Endothelial cell (in vitro differentiated cells): ENCODE measurements at regions not wholly inside any gene's neighbourhood (a gene's known extent, or its start where the extent isn't known, plus 50 kb on each side); places are given as distances from the start of the nearest gene placed in this dataset.

ENCODE experiments used
- DNase-seq: peaks from one replicate; pipeline ENCODE4 v3.0.0; 2021; ENCODE audit warnings: low spot score
- H3K27ac Mint-ChIP-seq: one replicate; pipeline ENCODE4 v1.8.0; 2021; ENCODE audit warnings: mixed read lengths, inconsistent platforms; ENCODE audit not compliant: unreplicated experiment
- H3K27me3 Mint-ChIP-seq: one replicate; pipeline ENCODE4 v1.8.0; 2021; ENCODE audit warnings: mild to moderate bottlenecking, moderate library complexity, mixed read lengths, inconsistent platforms; ENCODE audit not compliant: unreplicated experiment
- H3K36me3 Mint-ChIP-seq: one replicate; pipeline ENCODE4 v1.8.0; 2021; ENCODE audit warnings: mild to moderate bottlenecking, low read depth, mixed read lengths, inconsistent platforms; ENCODE audit not compliant: unreplicated experiment
- H3K4me1 Mint-ChIP-seq: one replicate; pipeline ENCODE4 v1.8.0; 2021; ENCODE audit warnings: mild to moderate bottlenecking, mixed read lengths, inconsistent platforms; ENCODE audit not compliant: unreplicated experiment
- H3K4me3 Mint-ChIP-seq: one replicate; pipeline ENCODE4 v1.8.0; 2021; ENCODE audit warnings: mild to moderate bottlenecking, mixed read lengths, inconsistent platforms; ENCODE audit not compliant: unreplicated experiment
- H3K9me3 Mint-ChIP-seq: one replicate; pipeline ENCODE4 v1.8.0; 2021; ENCODE audit warnings: mixed read lengths, inconsistent platforms; ENCODE audit not compliant: unreplicated experiment
- TF ChIP-seq, protein P1 (sequence below): fragments of 200-600 bp; sonication (generic); IDR thresholded peaks from one replicate; pipeline ENCODE4 v1.5.0; 2021; ENCODE audit warnings: antibody characterized with exemption; ENCODE audit not compliant: unreplicated experiment

GRCh38 chr3:107907996-107908395 is 182.8 kb downstream of the CD47 start:
- Mint-ChIP-seq H3K27me3 (no peaks in the 10 kb centered on the region), H3K4me3 (no peak overlapping the region), H3K9me3 (no peaks in the 10 kb centered on the region), H3K4me1 (peaks cover 19% of the 10 kb centered on the region), H3K36me3 (peaks cover 8% of the 10 kb centered on the region), H3K27ac (no peak overlapping the region)
- no peak for DNase-seq
- TF ChIP-seq, protein P1, sequence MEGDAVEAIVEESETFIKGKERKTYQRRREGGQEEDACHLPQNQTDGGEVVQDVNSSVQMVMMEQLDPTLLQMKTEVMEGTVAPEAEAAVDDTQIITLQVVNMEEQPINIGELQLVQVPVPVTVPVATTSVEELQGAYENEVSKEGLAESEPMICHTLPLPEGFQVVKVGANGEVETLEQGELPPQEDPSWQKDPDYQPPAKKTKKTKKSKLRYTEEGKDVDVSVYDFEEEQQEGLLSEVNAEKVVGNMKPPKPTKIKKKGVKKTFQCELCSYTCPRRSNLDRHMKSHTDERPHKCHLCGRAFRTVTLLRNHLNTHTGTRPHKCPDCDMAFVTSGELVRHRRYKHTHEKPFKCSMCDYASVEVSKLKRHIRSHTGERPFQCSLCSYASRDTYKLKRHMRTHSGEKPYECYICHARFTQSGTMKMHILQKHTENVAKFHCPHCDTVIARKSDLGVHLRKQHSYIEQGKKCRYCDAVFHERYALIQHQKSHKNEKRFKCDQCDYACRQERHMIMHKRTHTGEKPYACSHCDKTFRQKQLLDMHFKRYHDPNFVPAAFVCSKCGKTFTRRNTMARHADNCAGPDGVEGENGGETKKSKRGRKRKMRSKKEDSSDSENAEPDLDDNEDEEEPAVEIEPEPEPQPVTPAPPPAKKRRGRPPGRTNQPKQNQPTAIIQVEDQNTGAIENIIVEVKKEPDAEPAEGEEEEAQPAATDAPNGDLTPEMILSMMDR = no peak

GRCh38 chr3:107904536-107905066 is 186.2 kb downstream of the CD47 start:
- H3K27ac Mint-ChIP-seq = no peak overlapping the region
- no peaks in the 10 kb centered on the region for H3K9me3 Mint-ChIP-seq
- peaks cover 17% of the 10 kb centered on the region for H3K4me1 Mint-ChIP-seq
- peaks cover 8% of the 10 kb centered on the region for H3K36me3 Mint-ChIP-seq
- H3K4me3 Mint-ChIP-seq = no peak overlapping the region
- TF ChIP-seq, protein P1 = no peak
- DNase-seq = no peak
- H3K27me3 Mint-ChIP-seq = no peaks in the 10 kb centered on the region

- no peaks in the 10 kb centered on the region for H3K9me3 Mint-ChIP-seq
- peaks cover 1% of the 10 kb centered on the region for H3K27me3 Mint-ChIP-seq
- H3K4me1 Mint-ChIP-seq = peaks cover 5% of the 10 kb centered on the region
- no peak overlapping the region for H3K27ac Mint-ChIP-seq
- H3K36me3 Mint-ChIP-seq = no peaks in the 10 kb centered on the region
- DNase-seq = no peak
- TF ChIP-seq, protein P1 = no peak
- no peak overlapping the region for H3K4me3 Mint-ChIP-seq
Observed at GRCh38 chr3:107899990-107900651, 190.7 kb downstream of the CD47 start.

DNA sequence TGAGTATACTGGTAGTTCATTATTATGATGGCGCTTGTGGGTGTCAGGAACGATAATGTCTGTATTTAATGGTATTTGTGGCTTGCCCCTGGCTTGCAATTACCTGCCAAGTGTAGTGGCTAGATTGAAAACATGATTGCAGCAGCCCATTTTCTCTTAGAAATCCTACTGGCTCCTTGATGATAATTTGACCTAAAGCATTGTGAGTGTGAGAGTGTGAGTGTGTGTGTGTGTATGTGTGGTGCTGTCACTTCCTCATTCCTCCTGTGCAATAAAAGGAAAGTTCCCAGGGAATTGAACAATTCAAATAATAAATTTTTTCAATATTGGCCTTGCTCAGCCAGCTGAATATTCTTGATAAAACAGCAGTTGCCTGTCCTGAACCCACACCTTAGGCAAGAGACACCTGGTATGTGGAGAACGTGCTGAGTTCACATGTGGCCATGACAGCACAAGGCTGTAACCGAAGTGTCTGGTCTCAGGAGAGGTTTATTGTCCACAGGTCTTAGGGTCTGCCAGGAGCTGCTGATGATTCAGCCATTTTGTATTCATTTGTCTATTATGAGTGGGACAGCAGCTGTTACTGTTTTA is 193.3 kb downstream of the CD47 start:
- peaks cover 20% of the 10 kb centered on the region for H3K4me1 Mint-ChIP-seq
- peaks cover 4% of the 10 kb centered on the region for H3K36me3 Mint-ChIP-seq
- DNase-seq = no peak
- H3K4me3 Mint-ChIP-seq = no peak overlapping the region
- no peaks in the 10 kb centered on the region for H3K9me3 Mint-ChIP-seq
- peaks cover 1% of the 10 kb centered on the region for H3K27me3 Mint-ChIP-seq
- H3K27ac Mint-ChIP-seq = peak overlapping the region; percentile 55
- TF ChIP-seq, protein P1 = no peak

- no peak overlapping the region for H3K4me3 Mint-ChIP-seq
- no peak for DNase-seq
- H3K27ac Mint-ChIP-seq = no peak overlapping the region
- no peaks in the 10 kb centered on the region for H3K9me3 Mint-ChIP-seq
- H3K27me3 Mint-ChIP-seq = peaks cover 1% of the 10 kb centered on the region
- peaks cover 4% of the 10 kb centered on the region for H3K36me3 Mint-ChIP-seq
- TF ChIP-seq, protein P1 = no peak
- peaks cover 20% of the 10 kb centered on the region for H3K4me1 Mint-ChIP-seq
Observed at GRCh38 chr3:107894998-107895397, 195.8 kb downstream of the CD47 start.
